ENCODE measurements at regions not wholly inside any gene's neighbourhood (a gene's known extent, or its start where the extent isn't known, plus 50 kb on each side); places are given as distances from the start of the nearest gene placed in this dataset.

DNA sequence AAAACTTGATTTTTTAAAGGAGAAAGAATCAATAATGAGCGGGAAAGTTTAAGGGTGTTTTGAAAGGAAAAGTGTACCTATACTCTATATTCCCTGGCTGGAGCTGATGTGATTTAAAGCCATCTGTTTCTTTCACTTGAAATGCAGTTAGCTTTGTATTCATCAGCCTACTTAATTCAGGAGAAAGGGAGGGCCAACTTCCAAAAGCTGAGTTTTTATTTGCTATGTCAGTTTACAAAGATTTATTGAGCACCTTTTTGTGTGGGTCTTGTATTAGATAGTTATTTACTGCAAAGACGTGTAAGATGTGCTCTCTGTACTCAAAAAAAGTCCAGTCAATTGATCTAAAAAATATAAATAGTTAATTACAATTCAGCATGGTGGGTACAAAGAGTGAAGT is 176.2 kb upstream of the GOLIM4 start:
- Histone ChIP-seq H3K4me3 (no peak overlapping the region), H3K4me1 (no peaks in the 10 kb centered on the region), H3K27me3 (ENCODE audit: low read depth) (no peaks in the 10 kb centered on the region), H3K9me3 (replicated peaks) (no peaks in the 10 kb centered on the region), H3K36me3 (no peaks in the 10 kb centered on the region), H3K27ac (replicated peaks) (no peak overlapping the region)
- no peak for DNase-seq
- intact Hi-C loops (cut with micrococcal nuclease), result no loop called here
- TF ChIP-seq, protein P1, sequence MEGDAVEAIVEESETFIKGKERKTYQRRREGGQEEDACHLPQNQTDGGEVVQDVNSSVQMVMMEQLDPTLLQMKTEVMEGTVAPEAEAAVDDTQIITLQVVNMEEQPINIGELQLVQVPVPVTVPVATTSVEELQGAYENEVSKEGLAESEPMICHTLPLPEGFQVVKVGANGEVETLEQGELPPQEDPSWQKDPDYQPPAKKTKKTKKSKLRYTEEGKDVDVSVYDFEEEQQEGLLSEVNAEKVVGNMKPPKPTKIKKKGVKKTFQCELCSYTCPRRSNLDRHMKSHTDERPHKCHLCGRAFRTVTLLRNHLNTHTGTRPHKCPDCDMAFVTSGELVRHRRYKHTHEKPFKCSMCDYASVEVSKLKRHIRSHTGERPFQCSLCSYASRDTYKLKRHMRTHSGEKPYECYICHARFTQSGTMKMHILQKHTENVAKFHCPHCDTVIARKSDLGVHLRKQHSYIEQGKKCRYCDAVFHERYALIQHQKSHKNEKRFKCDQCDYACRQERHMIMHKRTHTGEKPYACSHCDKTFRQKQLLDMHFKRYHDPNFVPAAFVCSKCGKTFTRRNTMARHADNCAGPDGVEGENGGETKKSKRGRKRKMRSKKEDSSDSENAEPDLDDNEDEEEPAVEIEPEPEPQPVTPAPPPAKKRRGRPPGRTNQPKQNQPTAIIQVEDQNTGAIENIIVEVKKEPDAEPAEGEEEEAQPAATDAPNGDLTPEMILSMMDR (IDR thresholded peaks at IDR 0.05; ENCODE audit: borderline replicate concordance), result no peak

DNA sequence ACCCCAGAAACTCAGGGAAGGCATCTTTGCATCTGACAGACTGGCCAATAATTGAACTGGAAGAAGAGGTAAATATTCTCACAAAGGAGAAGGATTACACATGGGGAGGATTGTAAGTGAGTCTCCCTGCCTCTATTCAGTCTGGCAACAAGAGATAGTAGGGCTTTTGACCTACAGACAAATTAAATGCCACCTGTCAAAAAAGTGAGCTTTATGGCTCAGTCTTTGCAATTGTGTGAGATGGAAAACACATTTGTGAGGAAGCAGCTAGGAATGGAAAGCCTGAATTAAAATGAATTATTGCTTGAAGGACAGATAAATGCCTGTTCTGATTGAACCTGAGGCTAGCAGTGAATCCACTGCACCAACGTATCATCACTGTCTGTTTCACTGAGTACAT is 173.3 kb upstream of the GOLIM4 start:
- TF ChIP-seq, protein P1 (IDR thresholded peaks at IDR 0.05; ENCODE audit: borderline replicate concordance), result no peak

GRCh38 chr3:168267179-168267578 is 171.5 kb upstream of the GOLIM4 start:
- no peak overlapping the region for H3K4me3 ChIP-seq
- TF ChIP-seq, protein P1 (IDR thresholded peaks at IDR 0.05; ENCODE audit: borderline replicate concordance), result no peak

More for the DNA sequence above, 173.3 kb upstream of the GOLIM4 start:
- no peak overlapping the region for H3K4me3 ChIP-seq
- H3K27me3 ChIP-seq (ENCODE audit: low read depth), result no peaks in the 10 kb centered on the region
- intact Hi-C loops (cut with micrococcal nuclease), result no loop called here
- no peaks in the 10 kb centered on the region for H3K9me3 ChIP-seq (replicated peaks)
- no peaks in the 10 kb centered on the region for H3K4me1 ChIP-seq
- no peak for DNase-seq
- H3K36me3 ChIP-seq, result no peaks in the 10 kb centered on the region
- no peak overlapping the region for H3K27ac ChIP-seq (replicated peaks)

DNA sequence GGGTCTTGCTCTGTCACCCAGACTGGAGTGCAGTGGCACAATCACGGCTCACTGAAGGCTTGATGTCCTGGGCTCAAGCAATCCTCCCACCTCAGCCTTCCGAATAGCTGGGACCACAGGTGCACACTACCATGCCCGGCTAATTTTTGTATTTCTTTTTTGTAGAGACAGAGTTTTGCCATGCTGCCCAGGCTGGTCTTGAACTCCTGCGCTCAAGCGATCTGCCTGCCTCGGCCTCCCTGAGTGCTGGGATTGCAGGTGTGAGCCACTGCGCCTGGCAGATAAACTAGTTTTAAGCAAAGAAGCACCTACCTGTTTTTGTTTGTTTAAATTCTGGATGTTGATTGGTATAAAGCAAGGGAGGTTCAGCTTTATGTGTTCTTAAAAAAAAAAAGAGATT is 170.6 kb upstream of the GOLIM4 start:
- H3K27ac ChIP-seq (replicated peaks), result no peak overlapping the region
- no peak overlapping the region for H3K4me3 ChIP-seq
- H3K36me3 ChIP-seq, result no peaks in the 10 kb centered on the region
- H3K27me3 ChIP-seq (ENCODE audit: low read depth), result no peaks in the 10 kb centered on the region
- TF ChIP-seq, protein P1 (IDR thresholded peaks at IDR 0.05; ENCODE audit: borderline replicate concordance), result no peak
- no peaks in the 10 kb centered on the region for H3K9me3 ChIP-seq (replicated peaks)
- no peak for DNase-seq
- H3K4me1 ChIP-seq, result no peaks in the 10 kb centered on the region
- intact Hi-C loops (cut with micrococcal nuclease), result no loop called here

More at GRCh38 chr3:168267179-168267578, 171.5 kb upstream of the GOLIM4 start:
- no peaks in the 10 kb centered on the region for H3K36me3 ChIP-seq
- no peaks in the 10 kb centered on the region for H3K4me1 ChIP-seq
- no peaks in the 10 kb centered on the region for H3K27me3 ChIP-seq (ENCODE audit: low read depth)
- intact Hi-C loops (cut with micrococcal nuclease), result no loop called here
- no peak for DNase-seq
- H3K9me3 ChIP-seq (replicated peaks), result no peaks in the 10 kb centered on the region
- H3K27ac ChIP-seq (replicated peaks), result no peak overlapping the region

DNA sequence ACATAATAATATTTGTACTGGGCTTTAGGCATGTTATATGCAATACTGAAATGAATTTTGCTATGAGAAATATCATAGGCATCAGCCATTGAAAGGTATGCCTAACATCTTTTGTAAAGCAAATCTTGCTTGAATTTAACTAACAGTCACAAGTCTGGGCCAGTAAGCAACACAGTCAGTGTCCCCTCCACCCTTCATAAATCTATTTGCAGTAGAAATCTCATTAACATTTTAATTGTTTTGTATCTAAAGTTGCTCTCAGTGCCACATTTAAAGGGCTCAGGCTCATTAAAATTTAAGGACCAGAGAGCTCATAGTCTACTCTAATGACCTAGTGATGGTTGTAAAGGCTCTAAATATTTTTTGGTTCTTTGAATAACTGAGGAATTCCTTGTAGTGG is 167.2 kb upstream of the GOLIM4 start:
- TF ChIP-seq, protein P1 (IDR thresholded peaks at IDR 0.05; ENCODE audit: borderline replicate concordance), result no peak
- intact Hi-C loops (cut with micrococcal nuclease), result no loop called here
- Histone ChIP-seq H3K4me1 (no peaks in the 10 kb centered on the region), H3K27me3 (ENCODE audit: low read depth) (no peaks in the 10 kb centered on the region), H3K36me3 (no peaks in the 10 kb centered on the region), H3K27ac (replicated peaks) (no peak overlapping the region), H3K4me3 (no peak overlapping the region), H3K9me3 (replicated peaks) (no peaks in the 10 kb centered on the region)
- DNase-seq, result no peak

- no peaks in the 10 kb centered on the region for H3K36me3 ChIP-seq
- no peak overlapping the region for H3K27ac ChIP-seq (replicated peaks)
- TF ChIP-seq, protein P1 (IDR thresholded peaks at IDR 0.05; ENCODE audit: borderline replicate concordance), result no peak
- peaks cover 3% of the 10 kb centered on the region for H3K9me3 ChIP-seq (replicated peaks)
- intact Hi-C loops (cut with micrococcal nuclease), result no loop called here
- no peak for DNase-seq
- no peaks in the 10 kb centered on the region for H3K4me1 ChIP-seq
- no peaks in the 10 kb centered on the region for H3K27me3 ChIP-seq (ENCODE audit: low read depth)
- H3K4me3 ChIP-seq, result no peak overlapping the region
These were observed 165.1 kb upstream of the GOLIM4 start for GRCh38 chr3:168260859-168261258.
